GM12875 (cell line): ENCODE measurements at regions not wholly inside any gene's neighbourhood (a gene's known extent, or its start where the extent isn't known, plus 50 kb on each side); places are given as distances from the start of the nearest gene placed in this dataset.

Experiments
- H3K4me3 ChIP-seq: one replicate; pipeline ENCODE4 v1.5.1; 2011; ENCODE audit warnings: low read depth, low read length, control low read depth
- TF ChIP-seq, protein P1 (sequence below): IDR thresholded peaks from 2 replicates; pipeline ENCODE4 v1.5.1; 2011; ENCODE audit warnings: low read depth, mild to moderate bottlenecking, control low read depth, inconsistent platforms, low read length, moderate library complexity, borderline replicate concordance; ENCODE audit not compliant: insufficient read depth

DNA sequence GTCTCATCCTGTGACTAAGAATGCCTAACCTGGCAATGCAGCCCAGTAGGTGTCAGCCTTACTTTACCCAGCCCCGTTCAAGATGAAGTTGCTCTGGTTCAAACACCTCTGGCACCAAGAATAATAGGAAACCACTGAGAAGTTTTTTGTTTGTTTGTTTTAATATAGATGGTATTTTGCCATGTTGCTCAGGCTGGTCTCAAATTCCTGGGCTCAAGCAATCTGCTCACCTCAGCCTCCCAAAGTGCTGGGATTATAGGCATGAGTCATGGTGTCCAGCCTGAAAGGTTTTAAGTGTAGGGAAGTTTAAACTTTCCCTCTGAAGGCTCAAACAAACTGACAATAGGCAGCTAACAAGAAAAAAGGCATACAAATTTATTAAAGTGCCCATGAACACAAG lies 51.2 kb upstream of the ABCC4 start:
- TF ChIP-seq, protein P1, sequence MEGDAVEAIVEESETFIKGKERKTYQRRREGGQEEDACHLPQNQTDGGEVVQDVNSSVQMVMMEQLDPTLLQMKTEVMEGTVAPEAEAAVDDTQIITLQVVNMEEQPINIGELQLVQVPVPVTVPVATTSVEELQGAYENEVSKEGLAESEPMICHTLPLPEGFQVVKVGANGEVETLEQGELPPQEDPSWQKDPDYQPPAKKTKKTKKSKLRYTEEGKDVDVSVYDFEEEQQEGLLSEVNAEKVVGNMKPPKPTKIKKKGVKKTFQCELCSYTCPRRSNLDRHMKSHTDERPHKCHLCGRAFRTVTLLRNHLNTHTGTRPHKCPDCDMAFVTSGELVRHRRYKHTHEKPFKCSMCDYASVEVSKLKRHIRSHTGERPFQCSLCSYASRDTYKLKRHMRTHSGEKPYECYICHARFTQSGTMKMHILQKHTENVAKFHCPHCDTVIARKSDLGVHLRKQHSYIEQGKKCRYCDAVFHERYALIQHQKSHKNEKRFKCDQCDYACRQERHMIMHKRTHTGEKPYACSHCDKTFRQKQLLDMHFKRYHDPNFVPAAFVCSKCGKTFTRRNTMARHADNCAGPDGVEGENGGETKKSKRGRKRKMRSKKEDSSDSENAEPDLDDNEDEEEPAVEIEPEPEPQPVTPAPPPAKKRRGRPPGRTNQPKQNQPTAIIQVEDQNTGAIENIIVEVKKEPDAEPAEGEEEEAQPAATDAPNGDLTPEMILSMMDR, result no peak
- no peak overlapping the region for H3K4me3 ChIP-seq

- TF ChIP-seq, protein P1, result no peak
- H3K4me3 ChIP-seq, result no peak overlapping the region
These were observed 52.9 kb upstream of the ABCC4 start for GRCh38 chr13:95354156-95354555.

DNA sequence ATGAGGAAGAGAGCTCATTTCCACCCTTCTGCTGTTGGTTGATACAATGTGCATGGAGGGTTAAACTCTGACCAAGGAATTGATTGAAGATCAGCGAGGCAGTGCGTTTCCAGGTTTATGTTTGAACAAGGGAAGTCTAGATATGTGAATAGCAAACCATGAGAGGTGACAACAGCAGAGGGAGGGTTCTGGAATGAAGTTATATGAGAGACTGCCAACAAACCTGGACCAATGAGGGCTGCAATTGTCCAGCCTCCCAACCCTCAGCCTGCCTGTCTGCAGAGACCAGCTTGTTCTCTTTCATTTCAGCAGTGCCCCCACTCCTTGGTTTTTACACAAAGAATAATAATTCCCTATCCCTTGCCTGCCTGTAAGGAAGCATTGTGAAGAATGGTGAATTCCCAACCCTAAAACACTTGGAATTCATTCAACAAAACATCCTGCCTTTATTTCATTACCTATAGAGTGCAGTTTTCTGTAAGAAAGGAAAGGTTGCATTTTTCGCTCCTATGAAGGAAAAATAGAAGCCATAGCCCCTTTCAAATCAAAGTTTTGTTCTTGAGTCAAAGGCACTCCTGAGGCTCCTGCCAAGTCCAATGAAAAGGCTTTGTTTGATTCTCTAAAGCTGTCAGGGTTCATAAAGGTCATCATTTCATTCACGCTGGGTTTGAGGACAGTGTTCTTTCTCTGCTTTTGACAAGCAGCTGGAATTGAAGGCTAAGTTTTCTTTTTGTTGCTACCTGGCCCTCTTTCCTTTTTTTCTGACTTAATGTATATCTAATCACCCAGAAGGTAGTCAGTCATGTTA lies 53.6 kb upstream of the ABCC4 start:
- TF ChIP-seq, protein P1, result no peak
- no peak overlapping the region for H3K4me3 ChIP-seq

DNA sequence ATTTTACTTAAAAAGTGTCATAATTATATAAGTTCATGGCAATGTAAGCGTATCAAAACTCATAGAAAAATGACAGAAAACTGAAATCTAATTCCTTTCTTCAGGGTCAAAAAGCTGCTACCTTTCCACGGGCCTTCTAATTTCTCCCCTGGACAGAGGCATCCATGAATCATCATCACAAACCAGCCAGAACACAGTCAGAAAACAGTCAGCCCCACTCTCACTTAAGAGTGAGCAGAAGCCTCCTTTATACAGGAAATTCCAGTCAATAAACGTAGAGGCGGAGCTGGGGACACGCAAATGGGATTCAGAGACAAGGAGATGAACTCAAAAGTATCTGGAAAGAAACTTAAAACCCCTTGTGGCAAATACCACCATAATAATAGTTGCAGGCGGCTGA lies 54.2 kb upstream of the ABCC4 start:
- TF ChIP-seq, protein P1, result no peak
- H3K4me3 ChIP-seq, result no peak overlapping the region

DNA sequence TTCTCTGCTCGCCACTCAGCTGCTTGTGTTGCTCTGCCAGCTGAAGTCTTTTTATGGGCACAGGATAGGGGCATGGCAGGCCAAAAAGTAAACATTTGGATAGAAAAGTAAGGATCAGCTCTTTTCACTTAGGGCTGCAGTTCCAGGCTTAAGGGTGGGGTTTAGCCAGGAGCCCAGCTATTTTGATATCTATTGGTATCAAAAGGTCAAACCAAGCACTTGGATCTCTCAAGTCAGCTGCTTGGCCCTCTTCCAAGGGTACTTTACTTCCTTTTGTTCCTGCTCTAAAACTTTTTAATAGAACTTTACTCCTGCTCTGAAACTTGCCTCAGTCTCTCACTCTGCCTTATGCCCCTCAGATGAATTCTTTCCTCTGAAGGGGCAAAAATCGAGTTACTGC lies 55.7 kb upstream of the ABCC4 start:
- TF ChIP-seq, protein P1, result no peak
- H3K4me3 ChIP-seq, result no peak overlapping the region

DNA sequence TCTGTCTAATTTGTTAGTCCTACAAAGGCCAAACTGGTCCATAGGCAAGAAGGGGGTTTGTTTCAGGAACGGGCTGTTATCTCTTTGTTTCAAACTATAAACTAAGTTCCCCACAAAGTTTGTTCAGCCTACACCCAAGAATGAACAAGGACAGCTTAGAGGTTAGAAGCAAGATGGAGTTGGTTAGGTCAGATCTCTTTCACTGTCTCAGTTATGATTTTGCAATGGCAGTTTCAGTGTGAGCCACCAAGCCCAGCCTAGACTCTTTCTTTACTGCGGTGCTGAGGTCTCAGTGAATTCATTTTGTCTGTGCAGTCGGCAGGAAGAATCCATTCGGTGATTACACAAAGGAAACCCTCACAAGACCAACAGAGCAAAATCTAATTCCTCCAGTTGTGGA lies 56.6 kb upstream of the ABCC4 start:
- TF ChIP-seq, protein P1, result no peak
- H3K4me3 ChIP-seq, result no peak overlapping the region

GRCh38 chr13:95360052-95360451 lies 58.8 kb upstream of the ABCC4 start:
- no peak overlapping the region for H3K4me3 ChIP-seq
- TF ChIP-seq, protein P1, result no peak
